B cell (primary cell): ENCODE measurements at regions not wholly inside any gene's neighbourhood (a gene's known extent, or its start where the extent isn't known, plus 50 kb on each side); places are given as distances from the start of the nearest gene placed in this dataset.

Source experiments
- ATAC-seq: fragments of 200-7000 bp; cut with Tn5 transposase; one replicate; pipeline ENCODE4 v1.10.0; 2021; ENCODE audit warnings: low read depth, mild to moderate bottlenecking, moderate number of reproducible peaks, moderate library complexity
- CTCF ChIA-PET: fragments of 350-600 bp; sonication (Branson Sonifier 250); formaldehyde crosslinking; loops from one replicate; lab custom pipeline; 2021; ENCODE audit warnings: antibody characterized with exemption, inconsistent platforms; lab: Charles Lee
- POLR2A ChIA-PET: fragments of 350-600 bp; sonication (Branson Sonifier 250); formaldehyde crosslinking; loops from one replicate; lab custom pipeline; 2021; ENCODE audit warnings: antibody characterized with exemption; lab: Charles Lee
- DNase-seq: peaks from one replicate; pipeline ENCODE4 v3.0.0; 2013
- H2AFZ ChIP-seq: 2 replicates; pipeline ENCODE4 v1.6.1; 2012; ENCODE audit warnings: mild to moderate bottlenecking, low read depth, low read length; ENCODE audit not compliant: insufficient read depth, poor library complexity, severe bottlenecking
- H3K27ac ChIP-seq, 2 donors: 1 replicate in 1 of 2; 2 replicates in 1 of 2; pipeline ENCODE4 v1.5.1; 2012 to 2013; ENCODE audit warnings: low read length in 2 of 2, mild to moderate bottlenecking in 2 of 2, moderate library complexity in 1 of 2
- H3K27me3 ChIP-seq, 4 experiments: fragments of 200-600 bp in 1 of 4; sonication (generic) in 1 of 4; replicated peaks in 1 of 4; 1 replicate in 2 of 4; 2 replicates in 2 of 4; pipeline versions ENCODE4 v1.6.1 to v1.7.0; 2013 to 2016; ENCODE audit warnings: low read length in 3 of 4, mild to moderate bottlenecking in 2 of 4, mixed read lengths in 1 of 4, moderate library complexity in 1 of 4; ENCODE audit not compliant: insufficient read depth in 4 of 4, control insufficient read depth in 3 of 4; ENCODE audit errors: control extremely low read depth in 1 of 4
- H3K36me3 ChIP-seq, 2 experiments: replicated peaks in 1 of 2; 1 replicate in 1 of 2; 2 replicates in 1 of 2; pipeline versions ENCODE4 v1.6.1 to v1.7.1; 2013; ENCODE audit warnings: low read length in 1 of 2; ENCODE audit not compliant: insufficient read depth in 2 of 2, control insufficient read depth in 1 of 2; ENCODE audit errors: control extremely low read depth in 1 of 2, extremely low read depth in 1 of 2
- H3K4me1 ChIP-seq, 2 donors: fragments of 200-600 bp in 1 of 2; sonication (generic) in 1 of 2; 1 replicate in 1 of 2; 2 replicates in 1 of 2; pipeline versions ENCODE4 v1.5.1 to v1.6.1; 2013 to 2017; ENCODE audit warnings: low read length in 2 of 2; ENCODE audit not compliant: control insufficient read depth in 2 of 2, insufficient read depth in 2 of 2
- H3K4me2 ChIP-seq: replicated peaks from 2 replicates; pipeline ENCODE3; 2012; ENCODE audit warnings: mild to moderate bottlenecking, low read depth, low read length; ENCODE audit not compliant: poor library complexity, severe bottlenecking
- H3K4me3 ChIP-seq, 5 experiments: fragments of 200-600 bp in 1 of 5; sonication (generic) in 1 of 5; 1 replicate in 3 of 5; 2 replicates in 2 of 5; pipeline versions ENCODE4 v1.5.1 to v1.7.0; 2011 to 2016; ENCODE audit warnings: low read length in 4 of 5, mild to moderate bottlenecking in 4 of 5, low read depth in 2 of 5, control low read depth in 1 of 5, moderate library complexity in 1 of 5; ENCODE audit not compliant: insufficient read depth in 1 of 5; ENCODE audit errors: control extremely low read depth in 1 of 5, extremely low read depth in 1 of 5
- H3K79me2 ChIP-seq: fragments of 200-600 bp; sonication (generic); one replicate; pipeline ENCODE4 v1.6.0; 2016; ENCODE audit warnings: low read length; ENCODE audit not compliant: control insufficient read depth, insufficient read depth
- H3K9ac ChIP-seq: fragments of 200-600 bp; sonication (generic); 2 replicates; pipeline ENCODE4 v1.6.1; 2017; ENCODE audit warnings: mild to moderate bottlenecking, low read length, moderate library complexity
- H3K9me3 ChIP-seq, 3 donors: one replicate each; pipeline versions ENCODE4 v1.6.1 to v1.7.1; 2013; ENCODE audit warnings: low read length in 2 of 3; ENCODE audit not compliant: control insufficient read depth in 2 of 3, insufficient read depth in 1 of 3; ENCODE audit errors: control extremely low read depth in 1 of 3
- H4K20me1 ChIP-seq: 2 replicates; pipeline ENCODE4 v1.6.0; 2012; ENCODE audit warnings: mild to moderate bottlenecking, low read length; ENCODE audit not compliant: insufficient read depth, control insufficient read depth, poor library complexity, severe bottlenecking
- H3K27ac Mint-ChIP-seq: one replicate; pipeline ENCODE4 v1.8.0; 2021; ENCODE audit warnings: mixed read lengths
- H3K27me3 Mint-ChIP-seq: one replicate; pipeline ENCODE4 v1.8.0; 2021; ENCODE audit warnings: mixed read lengths
- H3K4me1 Mint-ChIP-seq: one replicate; pipeline ENCODE4 v1.8.0; 2021; ENCODE audit warnings: mixed read lengths
- H3K4me3 Mint-ChIP-seq: one replicate; pipeline ENCODE4 v1.8.0; 2021; ENCODE audit warnings: mixed read lengths
- H3K9me3 Mint-ChIP-seq: one replicate; pipeline ENCODE4 v1.8.0; 2022; ENCODE audit warnings: mixed read lengths; ENCODE audit not compliant: insufficient read depth
- CTCF ChIP-seq: fragments of 200-600 bp; IDR thresholded peaks from one replicate; pipeline ENCODE4 v1.8.0; 2022; ENCODE audit warnings: antibody characterized with exemption, mild to moderate bottlenecking
- EZH2 ChIP-seq: IDR thresholded peaks from 2 replicates; pipeline ENCODE4 v1.6.1; 2012; ENCODE audit warnings: borderline replicate concordance, low read depth, mild to moderate bottlenecking, moderate library complexity, low read length; ENCODE audit not compliant: insufficient read depth, poor library complexity, severe bottlenecking
- WGBS: methylation state at CpG from one replicate; pipeline ENCODE4 v1.1.5; 2013; ENCODE audit warnings: missing lambda C conversion rate; ENCODE audit not compliant: insufficient coverage; 5-methylcytosine and 5-hydroxymethylcytosine counted together
- intact Hi-C: fragments of 100-400 bp; cut with micrococcal nuclease; formaldehyde crosslinking; loops from one replicate; pipeline ENCODE4 v1.10.0; 2022

- TF ChIP-seq EZH2 (no peak), CTCF (no peak)
- Histone ChIP-seq H3K9me3 (peaks cover 0 to 30% (median 13%) of the 10 kb centered on the region in 3 donors), H3K4me1 (peaks cover 0 to 6% of the 10 kb centered on the region in 2 donors), H3K36me3 (no peaks in the 10 kb centered on the region), H4K20me1 (no peaks in the 10 kb centered on the region), H3K4me2 (no peak overlapping the region), H3K27ac (no peak overlapping the region), H3K79me2 (no peaks in the 10 kb centered on the region), H2AFZ (peak overlapping the region; percentile 10), H3K9ac (no peak overlapping the region), H3K27me3 (no peaks in the 10 kb centered on the region), H3K4me3 (no peak overlapping the region)
- Mint-ChIP-seq H3K27me3 (no peaks in the 10 kb centered on the region), H3K4me3 (no peak overlapping the region), H3K27ac (peak overlapping the region; percentile 11), H3K4me1 (peaks cover 18% of the 10 kb centered on the region), H3K9me3 (peaks cover 8% of the 10 kb centered on the region)
- peak; percentile 45 for DNase-seq
- ChIA-PET CTCF (interaction anchor here (0.7 kb wide), 1 partner anchor 32 kb away, joined by 4 read pairs; no protein-coding TSS in a partner anchor), POLR2A (interaction anchor here (0.7 kb wide), 1 partner anchor 1237 kb away, joined by 5 read pairs; no protein-coding TSS in a partner anchor)
- 54% methylated on average over 3 of the region's 6 CpGs for WGBS
- intact Hi-C loops = no loop called here
- peak; percentile 31 for ATAC-seq
These were observed 101.1 kb upstream of the PLEKHG7 start for GRCh38 chr12:92601680-92602079.

- Histone ChIP-seq H3K36me3 (no peaks in the 10 kb centered on the region), H3K27ac (no peak overlapping the region), H3K79me2 (no peaks in the 10 kb centered on the region), H3K4me1 (peaks cover 0 to 6% of the 10 kb centered on the region in 2 donors), H3K27me3 (no peaks in the 10 kb centered on the region), H3K9ac (no peak overlapping the region), H2AFZ (peak overlapping the region; percentile 10), H4K20me1 (no peaks in the 10 kb centered on the region), H3K4me2 (no peak overlapping the region), H3K4me3 (no peak overlapping the region), H3K9me3 (peaks cover 0 to 30% (median 13%) of the 10 kb centered on the region in 3 donors)
- Mint-ChIP-seq H3K4me3 (no peak overlapping the region), H3K4me1 (peaks cover 20% of the 10 kb centered on the region), H3K27me3 (no peaks in the 10 kb centered on the region), H3K27ac (no peak overlapping the region), H3K9me3 (peaks cover 10% of the 10 kb centered on the region)
- no peak for TF ChIP-seq EZH2
- no peak for TF ChIP-seq CTCF
- DNase-seq (no peak), ATAC-seq (no peak)
- ChIA-PET CTCF (no interaction called here), POLR2A (interaction anchor here (0.7 kb wide), 1 partner anchor 1236 kb away, joined by 5 read pairs; no protein-coding TSS in a partner anchor)
- intact Hi-C loops = no loop called here
These were observed 101.6 kb upstream of the PLEKHG7 start for GRCh38 chr12:92601176-92601575.
